Effector CD4-positive, alpha-beta T cell (primary cell): ENCODE measurements at regions not wholly inside any gene's neighbourhood (a gene's known extent, or its start where the extent isn't known, plus 50 kb on each side); places are given as distances from the start of the nearest gene placed in this dataset.

Experiments used
- DNase-seq: peaks from one replicate; pipeline ENCODE4 v3.0.0-alpha.2; 2020

- no peak for DNase-seq
Observed at GRCh38 chr16:86018941-86019340, 120.0 kb downstream of the IRF8 start.

GRCh38 chr16:86019446-86020047 is 120.6 kb downstream of the IRF8 start:
- DNase-seq = no peak

- DNase-seq = no peak
Observed at GRCh38 chr16:86020971-86021370, 122.0 kb downstream of the IRF8 start.

- DNase-seq = no peak
Observed at GRCh38 chr16:86022381-86022960, 123.5 kb downstream of the IRF8 start.

- no peak for DNase-seq
Observed at GRCh38 chr16:86024210-86024609, 125.2 kb downstream of the IRF8 start.

- DNase-seq = no peak
Observed at GRCh38 chr16:86025706-86026105, 126.7 kb downstream of the IRF8 start.

GRCh38 chr16:86026171-86026910 is 127.4 kb downstream of the IRF8 start:
- DNase-seq = no peak

GRCh38 chr16:86026916-86027315 is 128.0 kb downstream of the IRF8 start:
- DNase-seq = no peak

- DNase-seq = no peak
Observed at GRCh38 chr16:86027373-86028126, 128.6 kb downstream of the IRF8 start.

GRCh38 chr16:86029131-86029741 is 130.3 kb downstream of the IRF8 start:
- no peak for DNase-seq

- DNase-seq = no peak
Observed at GRCh38 chr16:86030116-86030515, 131.2 kb downstream of the IRF8 start.

- DNase-seq = no peak
Observed at GRCh38 chr16:86031141-86031678, 132.2 kb downstream of the IRF8 start.

GRCh38 chr16:86033016-86033474 is 134.1 kb downstream of the IRF8 start:
- no peak for DNase-seq

GRCh38 chr16:86033971-86034370 is 135.0 kb downstream of the IRF8 start:
- DNase-seq = no peak

- DNase-seq = no peak
Observed at GRCh38 chr16:86034421-86034919, 135.5 kb downstream of the IRF8 start.

GRCh38 chr16:86035906-86036305 is 136.9 kb downstream of the IRF8 start:
- no peak for DNase-seq

GRCh38 chr16:86037999-86038925 is 139.3 kb downstream of the IRF8 start:
- DNase-seq = no peak

- DNase-seq = no peak
Observed at GRCh38 chr16:86038926-86039310, 140.0 kb downstream of the IRF8 start.

- DNase-seq = no peak
Observed at GRCh38 chr16:86039606-86040005, 140.6 kb downstream of the IRF8 start.

GRCh38 chr16:86040496-86040895 is 141.5 kb downstream of the IRF8 start:
- DNase-seq = no peak

- no peak for DNase-seq
Observed at GRCh38 chr16:86041215-86041614, 142.3 kb downstream of the IRF8 start.
